ENCODE measurements at regions not wholly inside any gene's neighbourhood (a gene's known extent, or its start where the extent isn't known, plus 50 kb on each side); places are given as distances from the start of the nearest gene placed in this dataset.
"Not testable (repeated sequence)": the region's sequence is repeated elsewhere in the genome, so short reads cannot be mapped to it uniquely, and the experiment has no call there.

GRCh38 chr2:64918220-64918886 lies 70.8 kb upstream of the SLC1A4 start:
- no peak for DNase-seq (ENCODE audit: low read depth)

- no peak for DNase-seq (ENCODE audit: low read depth)
Observed at GRCh38 chr2:64919261-64919660, 69.9 kb upstream of the SLC1A4 start.

- no peak for DNase-seq (ENCODE audit: low read depth)
Observed at GRCh38 chr2:64922482-64923384, 66.5 kb upstream of the SLC1A4 start.

GRCh38 chr2:64923385-64923710 lies 65.9 kb upstream of the SLC1A4 start:
- no peak for DNase-seq (ENCODE audit: low read depth)

- DNase-seq (ENCODE audit: low read depth) = no peak
Observed at GRCh38 chr2:64924170-64924934, 64.8 kb upstream of the SLC1A4 start.

DNA sequence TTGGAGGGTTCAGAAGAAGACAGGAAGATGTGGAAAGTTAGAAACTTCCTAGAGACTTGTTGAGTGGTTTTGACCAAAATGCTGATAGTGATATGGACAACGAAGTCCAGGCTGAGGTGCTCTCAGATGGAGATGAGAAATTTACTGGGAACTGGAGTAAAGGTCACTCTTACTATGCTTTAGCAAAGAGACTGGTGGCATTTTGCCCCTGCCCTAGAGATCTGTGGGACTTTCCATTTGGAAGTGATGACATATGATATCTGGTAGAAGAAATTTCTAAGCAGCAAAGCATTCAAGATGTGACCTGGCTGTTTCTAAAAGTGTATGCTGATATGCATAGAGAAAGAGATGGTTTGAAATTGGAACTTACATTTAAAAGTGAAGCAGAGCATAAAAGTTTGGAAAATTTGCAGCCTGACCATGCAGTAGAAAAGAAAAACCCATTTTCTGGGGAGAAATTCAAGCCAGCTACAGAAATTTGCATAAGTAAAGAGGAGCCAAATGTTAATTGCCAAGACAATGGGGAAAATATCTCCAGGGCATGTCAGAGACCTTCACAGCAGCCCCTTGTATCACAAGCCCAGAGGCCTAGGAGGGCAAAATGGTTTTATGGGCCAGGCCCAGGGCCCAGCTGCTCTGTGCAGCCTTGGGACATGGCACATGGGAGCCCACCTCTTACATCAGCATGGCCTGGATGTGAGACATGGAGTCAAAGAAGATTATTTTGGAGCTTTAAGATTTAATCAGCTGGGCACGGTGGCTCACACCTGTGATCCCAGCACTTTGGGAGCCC lies 63.1 kb upstream of the SLC1A4 start:
- DNase-seq (ENCODE audit: low read depth) = not testable (repeated sequence)

GRCh38 chr2:64928813-64929212 lies 60.4 kb upstream of the SLC1A4 start:
- DNase-seq (ENCODE audit: low read depth) = no peak

- no peak for DNase-seq (ENCODE audit: low read depth)
Observed at GRCh38 chr2:64929333-64929732, 59.9 kb upstream of the SLC1A4 start.

GRCh38 chr2:64930258-64930671 lies 58.9 kb upstream of the SLC1A4 start:
- DNase-seq (ENCODE audit: low read depth) = no peak

GRCh38 chr2:64931246-64932115 lies 57.7 kb upstream of the SLC1A4 start:
- DNase-seq (ENCODE audit: low read depth) = no peak

GRCh38 chr2:64932116-64932370 lies 57.2 kb upstream of the SLC1A4 start:
- DNase-seq (ENCODE audit: low read depth) = no peak

GRCh38 chr2:64932371-64933216 lies 56.6 kb upstream of the SLC1A4 start:
- DNase-seq (ENCODE audit: low read depth) = no peak

GRCh38 chr2:64934530-64934929 lies 54.7 kb upstream of the SLC1A4 start:
- DNase-seq (ENCODE audit: low read depth) = no peak

GRCh38 chr2:64936809-64937208 lies 52.4 kb upstream of the SLC1A4 start:
- DNase-seq (ENCODE audit: low read depth) = no peak

- DNase-seq (ENCODE audit: low read depth) = not testable (repeated sequence)
Observed at GRCh38 chr2:64937314-64937686, 51.9 kb upstream of the SLC1A4 start.

DNA sequence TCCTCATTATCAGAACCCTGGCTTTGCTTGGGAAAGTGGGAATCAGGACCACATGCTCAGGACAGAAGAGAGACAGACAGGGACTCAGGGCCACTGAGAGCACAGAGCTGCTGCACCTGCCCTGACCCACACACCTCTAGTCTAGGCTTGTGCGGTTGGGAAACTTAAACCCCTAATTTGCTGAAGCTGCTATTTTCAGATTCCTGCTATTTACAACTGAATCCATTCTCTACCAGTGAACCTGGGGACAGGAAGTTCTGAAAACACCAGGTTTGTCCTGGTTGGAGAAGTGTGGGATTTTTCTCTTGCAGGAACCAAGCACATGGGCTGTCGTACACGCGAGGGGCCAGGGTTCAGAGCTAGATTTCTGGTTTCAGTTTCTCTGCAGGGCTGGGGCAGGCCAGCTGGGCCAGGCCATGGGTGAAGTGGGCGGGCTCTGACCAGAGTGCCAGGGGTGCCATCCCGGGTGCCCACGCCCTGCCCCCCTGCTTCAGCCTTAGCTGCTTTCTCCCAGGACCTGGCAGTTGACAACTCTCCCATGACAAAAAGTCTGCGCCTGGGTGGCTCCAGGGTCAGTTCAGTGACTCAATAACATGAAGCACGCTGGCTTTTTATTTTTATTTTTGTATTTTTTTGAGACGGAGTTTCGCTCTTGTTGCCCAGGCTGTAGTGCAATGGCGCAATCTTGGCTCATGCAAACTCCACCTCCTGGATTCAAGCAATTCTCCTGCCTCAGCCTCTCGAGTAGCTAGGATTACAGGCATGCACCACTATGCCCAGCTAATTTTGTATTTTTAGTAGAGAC lies 51.3 kb upstream of the SLC1A4 start:
- DNase-seq (ENCODE audit: low read depth) = no peak

DNA sequence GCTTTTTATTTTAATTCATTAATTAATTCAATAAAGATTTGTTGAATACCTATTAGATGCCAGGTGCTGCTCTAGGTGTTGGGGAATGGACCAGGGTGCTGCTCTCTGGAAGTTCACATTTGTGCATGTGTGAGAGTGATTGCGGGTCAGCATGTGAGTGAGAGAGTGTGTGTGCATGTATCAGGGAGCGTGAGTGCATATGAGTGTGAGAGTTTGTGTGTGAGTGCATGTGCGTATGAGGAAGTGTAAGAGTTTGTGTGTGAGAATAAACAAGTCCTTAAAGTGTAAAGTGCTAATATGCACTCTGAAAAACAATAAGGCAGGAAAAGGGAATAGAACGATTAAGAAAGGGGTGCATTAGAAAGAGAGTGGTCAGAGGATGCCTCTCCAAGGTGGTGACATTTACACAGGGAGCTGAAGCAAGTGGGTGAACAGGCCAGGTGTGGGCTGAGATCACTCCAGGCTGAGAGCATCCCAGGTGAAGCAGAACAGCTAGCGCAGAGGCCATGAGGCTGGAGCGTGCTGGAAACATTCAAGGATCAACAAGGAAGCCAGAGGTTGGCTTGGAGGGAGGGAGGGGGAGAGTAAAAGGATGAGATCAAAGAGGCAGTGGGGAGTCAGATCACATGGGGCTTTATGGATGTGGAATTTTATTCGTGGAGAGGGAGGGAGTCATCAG lies 50.5 kb upstream of the SLC1A4 start:
- DNase-seq (ENCODE audit: low read depth) = no peak

DNA sequence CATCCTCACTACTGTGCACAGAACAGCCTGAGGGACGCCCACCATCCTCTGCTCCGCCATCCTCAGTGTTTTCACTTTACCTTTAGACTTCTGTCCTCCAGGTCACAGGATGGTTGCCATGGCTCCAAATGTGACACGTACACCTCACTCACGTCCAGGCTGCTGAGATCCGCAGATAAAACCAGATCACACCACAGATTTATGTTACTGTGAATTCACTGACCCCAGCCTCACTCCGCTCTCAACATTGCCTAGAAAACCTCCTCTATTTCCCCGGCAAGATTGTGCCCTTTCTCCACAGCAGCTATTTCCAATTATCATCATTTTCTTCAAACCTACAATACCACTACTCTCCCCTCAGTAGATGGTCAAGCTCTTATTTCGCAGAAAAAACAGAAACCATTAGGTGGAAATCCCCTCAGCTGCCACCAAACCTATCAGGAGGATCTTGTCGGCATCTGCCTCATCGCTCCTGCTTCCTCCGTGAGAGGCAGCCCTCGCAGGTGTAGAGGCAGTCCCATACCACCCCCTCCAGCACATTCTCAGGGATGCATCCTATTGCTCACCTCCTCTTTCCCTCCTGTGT lies 49.8 kb upstream of the SLC1A4 start:
- DNase-seq (ENCODE audit: low read depth) = no peak

Data from stimulated activated CD8-positive, alpha-beta memory T cell treated with anti-CD3 and anti-CD28 coated beads, Interleukin-15, amount 100 ng/mL, for 24 hours (primary cell).